Endothelial cell (in vitro differentiated cells): ENCODE measurements at regions not wholly inside any gene's neighbourhood (a gene's known extent, or its start where the extent isn't known, plus 50 kb on each side); places are given as distances from the start of the nearest gene placed in this dataset.
A peak's percentile ranks its signal among the peaks of the same experiment; 100 is the strongest.

Experiments used
- DNase-seq: peaks from one replicate; pipeline ENCODE4 v3.0.0; 2021; ENCODE audit warnings: low spot score
- H3K27ac Mint-ChIP-seq: one replicate; pipeline ENCODE4 v1.8.0; 2021; ENCODE audit warnings: mixed read lengths, inconsistent platforms; ENCODE audit not compliant: unreplicated experiment
- H3K27me3 Mint-ChIP-seq: one replicate; pipeline ENCODE4 v1.8.0; 2021; ENCODE audit warnings: mild to moderate bottlenecking, moderate library complexity, mixed read lengths, inconsistent platforms; ENCODE audit not compliant: unreplicated experiment
- H3K36me3 Mint-ChIP-seq: one replicate; pipeline ENCODE4 v1.8.0; 2021; ENCODE audit warnings: mild to moderate bottlenecking, low read depth, mixed read lengths, inconsistent platforms; ENCODE audit not compliant: unreplicated experiment
- H3K4me1 Mint-ChIP-seq: one replicate; pipeline ENCODE4 v1.8.0; 2021; ENCODE audit warnings: mild to moderate bottlenecking, mixed read lengths, inconsistent platforms; ENCODE audit not compliant: unreplicated experiment
- H3K4me3 Mint-ChIP-seq: one replicate; pipeline ENCODE4 v1.8.0; 2021; ENCODE audit warnings: mild to moderate bottlenecking, mixed read lengths, inconsistent platforms; ENCODE audit not compliant: unreplicated experiment
- H3K9me3 Mint-ChIP-seq: one replicate; pipeline ENCODE4 v1.8.0; 2021; ENCODE audit warnings: mixed read lengths, inconsistent platforms; ENCODE audit not compliant: unreplicated experiment
- TF ChIP-seq, protein P1 (sequence below): fragments of 200-600 bp; sonication (generic); IDR thresholded peaks from one replicate; pipeline ENCODE4 v1.5.0; 2021; ENCODE audit warnings: antibody characterized with exemption; ENCODE audit not compliant: unreplicated experiment

DNA sequence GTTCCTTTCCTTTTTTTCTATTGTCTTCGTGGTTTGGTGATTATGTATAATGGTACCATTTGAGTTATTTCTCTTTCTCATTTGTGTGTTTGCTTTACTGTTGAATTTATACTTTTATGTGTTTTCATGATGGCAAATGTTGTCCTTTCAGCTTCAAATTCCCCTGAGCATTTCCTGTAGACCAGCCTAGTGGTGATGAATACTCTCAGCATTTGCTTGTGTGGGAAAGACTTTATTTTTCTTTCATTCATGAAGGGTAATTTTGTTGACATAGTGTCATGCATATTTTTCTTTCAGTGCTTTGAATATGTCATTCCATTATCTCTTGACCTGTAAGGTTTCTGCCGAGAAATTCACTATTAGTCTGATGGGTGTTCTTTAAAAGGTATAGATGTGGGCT, 166.6 kb upstream of the GORAB start:
- peaks cover 23% of the 10 kb centered on the region for H3K4me1 Mint-ChIP-seq
- no peaks in the 10 kb centered on the region for H3K36me3 Mint-ChIP-seq
- H3K27me3 Mint-ChIP-seq = peaks cover 6% of the 10 kb centered on the region
- DNase-seq = no peak
- no peak overlapping the region for H3K4me3 Mint-ChIP-seq
- H3K9me3 Mint-ChIP-seq = no peaks in the 10 kb centered on the region
- TF ChIP-seq, protein P1, sequence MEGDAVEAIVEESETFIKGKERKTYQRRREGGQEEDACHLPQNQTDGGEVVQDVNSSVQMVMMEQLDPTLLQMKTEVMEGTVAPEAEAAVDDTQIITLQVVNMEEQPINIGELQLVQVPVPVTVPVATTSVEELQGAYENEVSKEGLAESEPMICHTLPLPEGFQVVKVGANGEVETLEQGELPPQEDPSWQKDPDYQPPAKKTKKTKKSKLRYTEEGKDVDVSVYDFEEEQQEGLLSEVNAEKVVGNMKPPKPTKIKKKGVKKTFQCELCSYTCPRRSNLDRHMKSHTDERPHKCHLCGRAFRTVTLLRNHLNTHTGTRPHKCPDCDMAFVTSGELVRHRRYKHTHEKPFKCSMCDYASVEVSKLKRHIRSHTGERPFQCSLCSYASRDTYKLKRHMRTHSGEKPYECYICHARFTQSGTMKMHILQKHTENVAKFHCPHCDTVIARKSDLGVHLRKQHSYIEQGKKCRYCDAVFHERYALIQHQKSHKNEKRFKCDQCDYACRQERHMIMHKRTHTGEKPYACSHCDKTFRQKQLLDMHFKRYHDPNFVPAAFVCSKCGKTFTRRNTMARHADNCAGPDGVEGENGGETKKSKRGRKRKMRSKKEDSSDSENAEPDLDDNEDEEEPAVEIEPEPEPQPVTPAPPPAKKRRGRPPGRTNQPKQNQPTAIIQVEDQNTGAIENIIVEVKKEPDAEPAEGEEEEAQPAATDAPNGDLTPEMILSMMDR = no peak
- H3K27ac Mint-ChIP-seq = no peak overlapping the region

DNA sequence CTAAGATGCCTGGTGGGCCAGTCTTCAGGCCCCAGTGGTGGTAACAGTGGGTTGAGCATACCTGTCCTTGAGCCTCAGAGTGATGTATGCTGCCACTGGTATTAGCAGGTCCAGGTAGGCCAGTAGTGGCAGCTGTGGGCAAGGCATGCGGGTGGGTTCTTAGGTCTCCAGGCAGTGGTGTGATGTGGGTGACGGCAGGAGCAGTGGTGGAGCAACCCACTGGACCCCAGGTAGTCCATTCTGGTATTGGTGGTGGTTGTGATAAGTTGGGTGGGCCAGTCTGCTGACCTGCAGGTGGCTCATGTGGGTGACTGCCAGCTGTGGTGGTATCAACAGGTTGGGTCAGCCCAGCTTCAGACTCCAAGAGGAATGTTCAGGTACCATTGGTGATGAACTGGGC, 165.0 kb upstream of the GORAB start:
- no peak for DNase-seq
- TF ChIP-seq, protein P1 = no peak
- no peak overlapping the region for H3K27ac Mint-ChIP-seq
- peaks cover 23% of the 10 kb centered on the region for H3K4me1 Mint-ChIP-seq
- H3K9me3 Mint-ChIP-seq = no peaks in the 10 kb centered on the region
- no peaks in the 10 kb centered on the region for H3K36me3 Mint-ChIP-seq
- peak overlapping the region; percentile 48 for H3K4me3 Mint-ChIP-seq
- H3K27me3 Mint-ChIP-seq = peaks cover 6% of the 10 kb centered on the region

DNA sequence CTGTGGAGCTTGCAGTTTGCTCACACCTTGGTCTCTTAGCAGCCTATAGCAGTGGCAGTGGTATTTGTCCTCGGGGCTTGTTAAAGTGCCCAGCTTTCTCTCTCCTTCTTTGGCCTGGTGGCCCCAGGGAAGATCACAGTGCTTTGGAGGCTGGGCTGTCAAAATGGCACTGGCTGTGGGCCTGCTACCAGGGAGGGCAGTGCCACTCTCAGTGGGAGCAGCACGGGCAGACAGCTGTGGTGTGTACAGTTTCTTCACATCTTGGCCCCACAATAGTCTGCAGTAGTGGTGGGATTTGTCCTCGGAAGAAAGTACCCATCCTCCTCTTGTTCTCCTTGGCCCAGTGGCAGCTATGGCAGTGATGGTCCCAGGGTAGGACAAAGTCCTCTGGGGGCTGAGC, 164.4 kb upstream of the GORAB start:
- DNase-seq = no peak
- no peaks in the 10 kb centered on the region for H3K9me3 Mint-ChIP-seq

DNA sequence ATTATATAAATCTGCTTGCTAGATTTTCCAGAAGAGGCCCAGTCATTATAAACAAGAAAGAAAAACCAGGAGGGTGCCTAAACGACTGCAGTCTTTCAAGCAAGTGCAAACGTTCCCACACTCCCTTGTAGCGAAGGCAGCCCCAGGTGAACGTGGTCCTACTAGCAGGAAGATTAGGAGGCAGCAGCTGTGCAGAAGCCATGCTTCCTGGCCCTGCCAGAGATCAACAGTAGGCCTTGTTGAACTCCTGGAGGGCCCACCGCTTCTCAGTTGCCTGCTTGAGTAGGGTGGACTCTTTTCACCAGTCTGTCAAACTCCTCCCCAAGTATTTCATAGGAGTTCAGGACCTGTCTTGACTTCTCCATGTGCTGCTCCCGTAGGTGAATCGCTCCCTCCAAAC, 163.0 kb upstream of the GORAB start:
- peaks cover 23% of the 10 kb centered on the region for H3K4me1 Mint-ChIP-seq
- no peak for DNase-seq
- peaks cover 6% of the 10 kb centered on the region for H3K27me3 Mint-ChIP-seq
- no peak overlapping the region for H3K4me3 Mint-ChIP-seq
- no peak overlapping the region for H3K27ac Mint-ChIP-seq
- H3K9me3 Mint-ChIP-seq = no peaks in the 10 kb centered on the region
- TF ChIP-seq, protein P1 = no peak
- no peaks in the 10 kb centered on the region for H3K36me3 Mint-ChIP-seq

More for the DNA sequence above, 164.4 kb upstream of the GORAB start:
- peak overlapping the region; percentile 72 for H3K27ac Mint-ChIP-seq
- H3K4me1 Mint-ChIP-seq = peaks cover 23% of the 10 kb centered on the region
- no peak overlapping the region for H3K4me3 Mint-ChIP-seq
- TF ChIP-seq, protein P1 = no peak
- peaks cover 6% of the 10 kb centered on the region for H3K27me3 Mint-ChIP-seq
- H3K36me3 Mint-ChIP-seq = no peaks in the 10 kb centered on the region

DNA sequence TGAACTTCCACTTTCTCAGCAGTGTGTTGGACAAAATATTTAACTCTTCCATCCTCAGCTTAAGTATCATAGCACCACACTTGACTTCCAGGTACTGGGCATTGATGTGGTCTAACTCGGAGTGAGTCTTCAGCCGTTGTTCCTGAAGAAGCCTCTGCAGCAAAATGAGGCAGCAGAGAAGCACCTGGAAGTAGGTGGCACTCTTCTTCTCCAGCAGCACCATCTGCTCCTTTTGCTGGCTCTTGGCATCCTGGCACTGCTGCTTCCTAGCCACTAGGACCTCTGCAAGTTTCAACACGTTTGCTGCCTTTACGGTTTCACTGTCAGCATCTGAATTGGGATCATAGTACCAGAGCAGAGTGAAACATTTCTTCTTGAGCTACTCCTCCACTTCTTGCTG, 162.5 kb upstream of the GORAB start:
- Mint-ChIP-seq H3K9me3 (no peaks in the 10 kb centered on the region), H3K27ac (no peak overlapping the region), H3K27me3 (peaks cover 6% of the 10 kb centered on the region), H3K4me3 (no peak overlapping the region), H3K4me1 (peaks cover 23% of the 10 kb centered on the region), H3K36me3 (no peaks in the 10 kb centered on the region)
- TF ChIP-seq, protein P1 = no peak
- DNase-seq = no peak
